Loucy (cell line): ENCODE measurements at regions not wholly inside any gene's neighbourhood (a gene's known extent, or its start where the extent isn't known, plus 50 kb on each side); places are given as distances from the start of the nearest gene placed in this dataset.

Experiments used
- EZH2phosphoT487 ChIP-seq: fragments of 200-600 bp; IDR thresholded peaks from 2 replicates; pipeline ENCODE4 v1.6.1; 2018; ENCODE audit warnings: antibody characterized with exemption, mild to moderate bottlenecking, moderate library complexity, borderline replicate concordance
- TF ChIP-seq, protein P1 (sequence below): fragments of 200-600 bp; sonication (generic); conservative IDR thresholded peaks from 2 replicates; pipeline ENCODE4 v1.5.1; 2014; ENCODE audit warnings: mild to moderate bottlenecking, antibody characterized with exemption, low read length

GRCh38 chr2:199589306-199589705 is 131.6 kb upstream of the SATB2 start:
- TF ChIP-seq, protein P1, sequence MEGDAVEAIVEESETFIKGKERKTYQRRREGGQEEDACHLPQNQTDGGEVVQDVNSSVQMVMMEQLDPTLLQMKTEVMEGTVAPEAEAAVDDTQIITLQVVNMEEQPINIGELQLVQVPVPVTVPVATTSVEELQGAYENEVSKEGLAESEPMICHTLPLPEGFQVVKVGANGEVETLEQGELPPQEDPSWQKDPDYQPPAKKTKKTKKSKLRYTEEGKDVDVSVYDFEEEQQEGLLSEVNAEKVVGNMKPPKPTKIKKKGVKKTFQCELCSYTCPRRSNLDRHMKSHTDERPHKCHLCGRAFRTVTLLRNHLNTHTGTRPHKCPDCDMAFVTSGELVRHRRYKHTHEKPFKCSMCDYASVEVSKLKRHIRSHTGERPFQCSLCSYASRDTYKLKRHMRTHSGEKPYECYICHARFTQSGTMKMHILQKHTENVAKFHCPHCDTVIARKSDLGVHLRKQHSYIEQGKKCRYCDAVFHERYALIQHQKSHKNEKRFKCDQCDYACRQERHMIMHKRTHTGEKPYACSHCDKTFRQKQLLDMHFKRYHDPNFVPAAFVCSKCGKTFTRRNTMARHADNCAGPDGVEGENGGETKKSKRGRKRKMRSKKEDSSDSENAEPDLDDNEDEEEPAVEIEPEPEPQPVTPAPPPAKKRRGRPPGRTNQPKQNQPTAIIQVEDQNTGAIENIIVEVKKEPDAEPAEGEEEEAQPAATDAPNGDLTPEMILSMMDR = no peak
- TF ChIP-seq EZH2phosphoT487 = no peak
